HepG2 (cell line): ENCODE measurements at regions not wholly inside any gene's neighbourhood (a gene's known extent, or its start where the extent isn't known, plus 50 kb on each side); places are given as distances from the start of the nearest gene placed in this dataset.

Experiments used
- ATAC-seq: fragments of 200-7000 bp; cut with Tn5 transposase; 3 replicates; pipeline ENCODE4 v1.9.1; 2020; ENCODE audit warnings: mild to moderate bottlenecking, moderate library complexity
- BruUV-seq: library from RNA; stranded (reverse); fragments of 400-500 nt; replicated peaks from 2 replicates; lab custom pipeline; 2021; lab: Mats Ljungman, UMichigan
- CTCF ChIA-PET: fragments of 300-600 bp; formaldehyde crosslinking; extraction: SDS; loops from one replicate; lab custom pipeline; 2021; ENCODE audit warnings: low total read pairs, inconsistent platforms, low intra/inter-chr PET ratio; lab: Yijun Ruan, JAX
- POLR2A ChIA-PET: fragments of 350-600 bp; sonication (Branson Sonifier 250); formaldehyde crosslinking; loops from one replicate; lab custom pipeline; 2020; ENCODE audit warnings: antibody characterized with exemption, inconsistent platforms; lab: Yijun Ruan, JAX
- DNase-seq: peaks from one replicate; pipeline ENCODE4 v3.0.0-alpha.2; 2015; ENCODE audit warnings: low spot score
- FAIRE-seq: peaks from 3 replicates; lab custom pipeline; 2011; peaks lifted over from hg19 to GRCh38; lab: Jason Lieb, UNC
- H2AFZ ChIP-seq: one replicate; pipeline ENCODE4 v1.6.1; 2011; ENCODE audit warnings: low read length, inconsistent platforms
- H3K27ac ChIP-seq: fragments of 300-600 bp; 3 replicates; pipeline ENCODE4 v1.8.0; 2011; ENCODE audit warnings: mixed run types, mild to moderate bottlenecking, mixed read lengths, low read length, inconsistent platforms; ENCODE audit not compliant: insufficient read depth; ENCODE audit errors: extremely low read length
- H3K27me3 ChIP-seq, 2 experiments: fragments of 200-600 bp in 1 of 2; 2 replicates in 1 of 2; 3 replicates in 1 of 2; pipeline versions ENCODE4 v1.6.0 to v1.8.0; 2011; ENCODE audit warnings: low read length in 2 of 2, mild to moderate bottlenecking in 2 of 2, moderate library complexity in 2 of 2, inconsistent platforms in 1 of 2; ENCODE audit not compliant: insufficient read depth in 2 of 2, control insufficient read depth in 1 of 2
- H3K36me3 ChIP-seq, 2 experiments: fragments of 200-600 bp in 1 of 2; replicated peaks in 1 of 2; 2 replicates in 1 of 2; 3 replicates in 1 of 2; pipeline versions ENCODE4 v1.5.1 to v1.8.0; 2011; ENCODE audit warnings: low read length in 2 of 2, inconsistent platforms in 1 of 2; ENCODE audit not compliant: insufficient read depth in 2 of 2, control insufficient read depth in 1 of 2
- H3K4me1 ChIP-seq: 2 replicates; pipeline ENCODE4 v1.5.1; 2012; ENCODE audit warnings: low read length, inconsistent platforms; ENCODE audit not compliant: insufficient read depth
- H3K4me2 ChIP-seq: 2 replicates; pipeline ENCODE4 v1.6.0; 2011; ENCODE audit warnings: low read depth, low read length, inconsistent platforms
- H3K4me3 ChIP-seq, 3 experiments: fragments of 200-600 bp in 1 of 3; sonication (generic), shearing (Covaris generic) in 1 of 3; replicated peaks in 1 of 3; 2 replicates each; pipeline ENCODE4 v1.5.1; 2011 to 2016; ENCODE audit warnings: low read length in 3 of 3, inconsistent platforms in 2 of 3, low read depth in 2 of 3, mild to moderate bottlenecking in 2 of 3, control low read depth in 1 of 3, mixed read lengths in 1 of 3; ENCODE audit not compliant: insufficient read depth in 1 of 3
- H3K79me2 ChIP-seq: one replicate; pipeline ENCODE4 v1.6.1; 2011; ENCODE audit warnings: low read length, inconsistent platforms; ENCODE audit not compliant: insufficient read depth
- H3K9ac ChIP-seq: 2 replicates; pipeline ENCODE4 v1.6.0; 2011; ENCODE audit warnings: mild to moderate bottlenecking, low read depth, low read length, inconsistent platforms; ENCODE audit not compliant: insufficient read depth
- H3K9me3 ChIP-seq: 2 replicates; pipeline ENCODE4 v1.5.1; 2012; ENCODE audit warnings: mild to moderate bottlenecking, low read length
- H4K20me1 ChIP-seq: 2 replicates; pipeline ENCODE4 v1.6.0; 2011; ENCODE audit warnings: inconsistent platforms, mild to moderate bottlenecking, low read length, moderate library complexity; ENCODE audit not compliant: insufficient read depth
- ATF5 ChIP-seq: sonication (generic); formaldehyde crosslinking; IDR thresholded peaks from 2 replicates; pipeline ENCODE4 v1.4.0; 2020; ENCODE audit warnings: mild to moderate bottlenecking, low read depth, missing genetic modification reagents
- BCLAF1 ChIP-seq: fragments of 450-650 bp; IDR thresholded peaks from 2 replicates; pipeline ENCODE4 v1.6.1; 2017; ENCODE audit warnings: mild to moderate bottlenecking
- E2F2 ChIP-seq: sonication (generic); formaldehyde crosslinking; IDR thresholded peaks from 2 replicates; pipeline ENCODE4 v1.4.0; 2020; ENCODE audit warnings: missing genetic modification reagents, borderline replicate concordance
- ELK4 ChIP-seq: sonication (generic); formaldehyde crosslinking; IDR thresholded peaks from 2 replicates; pipeline ENCODE4 v1.9.0; 2021; ENCODE audit warnings: missing genetic modification reagents, borderline replicate concordance
- TFE3 ChIP-seq: IDR thresholded peaks from 2 replicates; pipeline ENCODE4 v1.6.1; 2016
- ZBTB34 ChIP-seq: sonication (generic); formaldehyde crosslinking; IDR thresholded peaks from 2 replicates; pipeline ENCODE4 v1.8.0; 2022; ENCODE audit warnings: mild to moderate bottlenecking, missing genetic modification reagents
- ZNF264 ChIP-seq: sonication (generic); formaldehyde crosslinking; IDR thresholded peaks from 2 replicates; pipeline ENCODE4 v1.4.0; 2020; ENCODE audit warnings: missing genetic modification reagents
- ZNF274 ChIP-seq: sonication (generic); formaldehyde crosslinking; IDR thresholded peaks from 2 replicates; pipeline ENCODE4 v1.5.1; 2020; ENCODE audit warnings: mild to moderate bottlenecking, missing genetic modification reagents
- ZNF710 ChIP-seq: sonication (generic); formaldehyde crosslinking; IDR thresholded peaks from 2 replicates; pipeline ENCODE4 v1.5.0; 2020; ENCODE audit warnings: mild to moderate bottlenecking, missing genetic modification reagents, borderline replicate concordance
- ZSCAN31 ChIP-seq: sonication (generic); formaldehyde crosslinking; IDR thresholded peaks from 2 replicates; pipeline ENCODE4 v1.5.0; 2020; ENCODE audit warnings: low read depth, mild to moderate bottlenecking, missing genetic modification reagents
- WGBS: methylation state at CpG from one replicate; pipeline ENCODE4 v1.1.6; 2017; ENCODE audit warnings: low lambda C conversion rate; 5-methylcytosine and 5-hydroxymethylcytosine counted together
- in situ Hi-C: cut with HindIII; loops from 2 replicates; pipeline ENCODE4 v1.10.0; 2017; ENCODE audit warnings: low pct_unique_long_range_greater_than_20kb; ENCODE audit not compliant: extremely low pct_ligation_motif_present
- intact Hi-C: fragments of 100-400 bp; cut with micrococcal nuclease; formaldehyde crosslinking; loops from one replicate; pipeline ENCODE4 v1.10.0; 2022; ENCODE audit not compliant: unreplicated experiment

- TF ChIP-seq E2F2 (no peak), ZNF274 (CRISPR knock-in tag) (no peak), ATF5 (CRISPR knock-in tag) (no peak)
Measured at GRCh38 chr1:90798344-90798743, 81.2 kb upstream of the BARHL2 start (continued).

- 47% methylated on average over 2 of the region's 2 CpGs for WGBS
- H3K27ac ChIP-seq: no peak overlapping the region
- no peak overlapping the region for H3K9ac ChIP-seq
- H3K9me3 ChIP-seq: no peaks in the 10 kb centered on the region
- in situ Hi-C loops: no loop called here
- H3K27me3 ChIP-seq: no peaks in the 10 kb centered on the region
- ChIA-PET POLR2A (no interaction called here), CTCF (no interaction called here)
- H3K4me3 ChIP-seq: no peak overlapping the region
- FAIRE-seq (no peak), ATAC-seq (no peak), DNase-seq (no peak)
- no peaks in the 10 kb centered on the region for H4K20me1 ChIP-seq
- no peak overlapping the region for H3K4me2 ChIP-seq
- H3K36me3 ChIP-seq: no peaks in the 10 kb centered on the region
- no TSS peak for BruUV-seq
- H3K4me1 ChIP-seq: no peaks in the 10 kb centered on the region
- no peak overlapping the region for H2AFZ ChIP-seq
- intact Hi-C loops: no loop called here
- H3K79me2 ChIP-seq: no peaks in the 10 kb centered on the region
- TF ChIP-seq ZNF264: no peak
- no peak for TF ChIP-seq ELK4 (CRISPR knock-in tag)
- TF ChIP-seq ZNF710 (CRISPR knock-in tag): no peak
- TF ChIP-seq BCLAF1: no peak
- TF ChIP-seq ZSCAN31 (CRISPR knock-in tag): no peak
- no peak for TF ChIP-seq TFE3 (CRISPR knock-in tag)
- no peak for TF ChIP-seq ZBTB34 (CRISPR knock-in tag)
Measured at GRCh38 chr1:90795431-90795830, 78.3 kb upstream of the BARHL2 start.
